ENCODE measurements at regions not wholly inside any gene's neighbourhood (a gene's known extent, or its start where the extent isn't known, plus 50 kb on each side); places are given as distances from the start of the nearest gene placed in this dataset.

DNA sequence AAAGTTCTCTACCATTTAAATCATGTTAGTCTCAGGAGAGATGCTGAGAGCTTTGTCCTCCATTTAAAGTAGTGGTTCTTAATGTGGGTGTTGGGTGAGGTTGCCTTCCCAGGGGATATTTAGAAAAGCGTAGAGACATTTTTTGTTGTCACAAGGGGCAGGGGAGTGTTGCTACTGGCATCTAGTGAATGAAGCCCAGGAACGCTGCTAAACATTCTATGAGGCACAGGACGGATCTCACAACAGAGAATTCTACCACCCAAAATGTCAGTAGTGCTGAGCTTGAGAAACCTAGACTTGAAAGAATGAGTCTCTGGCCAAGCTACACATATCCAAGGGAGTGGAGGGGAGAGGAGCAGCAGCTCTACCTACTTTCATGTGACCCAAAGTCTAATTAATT, 60.7 kb upstream of the CTNNB1 start:
- H3K9ac ChIP-seq (ENCODE audit: low read length), result no peak overlapping the region
- no peaks in the 10 kb centered on the region for H3K9me3 ChIP-seq (ENCODE audit: low read length)
- peaks cover 2% of the 10 kb centered on the region for H3K4me1 ChIP-seq (ENCODE audit: insufficient read depth, low read length)
- H3K36me3 ChIP-seq (ENCODE audit: insufficient read depth, low read length), result no peaks in the 10 kb centered on the region
- H3K27ac ChIP-seq (ENCODE audit: low read depth, low read length), result no peak overlapping the region
- H3K4me3 ChIP-seq (ENCODE audit: low read depth in 1 of 2, low read length in 2 of 2), result no peak overlapping the region
- no peaks in the 10 kb centered on the region for H3K27me3 ChIP-seq (ENCODE audit: control insufficient read depth in 1 of 2, insufficient read depth in 2 of 2, low read length in 2 of 2)

GRCh38 chr3:41140242-41140641, 59.1 kb upstream of the CTNNB1 start:
- H3K9ac ChIP-seq (ENCODE audit: low read length), result no peak overlapping the region
- no peak overlapping the region for H3K4me3 ChIP-seq (ENCODE audit: low read depth in 1 of 2, low read length in 2 of 2)
- H3K9me3 ChIP-seq (ENCODE audit: low read length), result no peaks in the 10 kb centered on the region
- H3K27me3 ChIP-seq (ENCODE audit: control insufficient read depth in 1 of 2, insufficient read depth in 2 of 2, low read length in 2 of 2), result no peaks in the 10 kb centered on the region
- H3K36me3 ChIP-seq (ENCODE audit: insufficient read depth, low read length), result no peaks in the 10 kb centered on the region
- no peak overlapping the region for H3K27ac ChIP-seq (ENCODE audit: low read depth, low read length)
- H3K4me1 ChIP-seq (ENCODE audit: insufficient read depth, low read length), result peaks cover 9% of the 10 kb centered on the region

GRCh38 chr3:41141433-41142167, 57.7 kb upstream of the CTNNB1 start:
- peaks cover 11% of the 10 kb centered on the region for H3K4me1 ChIP-seq (ENCODE audit: insufficient read depth, low read length)
- no peak overlapping the region for H3K4me3 ChIP-seq (ENCODE audit: low read depth in 1 of 2, low read length in 2 of 2)
- H3K9me3 ChIP-seq (ENCODE audit: low read length), result no peaks in the 10 kb centered on the region
- no peaks in the 10 kb centered on the region for H3K27me3 ChIP-seq (ENCODE audit: control insufficient read depth in 1 of 2, insufficient read depth in 2 of 2, low read length in 2 of 2)
- H3K27ac ChIP-seq (ENCODE audit: low read depth, low read length), result no peak overlapping the region
- H3K36me3 ChIP-seq (ENCODE audit: insufficient read depth, low read length), result no peaks in the 10 kb centered on the region
- no peak overlapping the region for H3K9ac ChIP-seq (ENCODE audit: low read length)

GRCh38 chr3:41143421-41144031, 55.8 kb upstream of the CTNNB1 start:
- Histone ChIP-seq H3K9ac (ENCODE audit: low read length) (no peak overlapping the region), H3K4me1 (ENCODE audit: insufficient read depth, low read length) (peaks cover 15% of the 10 kb centered on the region), H3K4me3 (ENCODE audit: low read depth in 1 of 2, low read length in 2 of 2) (no peak overlapping the region), H3K36me3 (ENCODE audit: insufficient read depth, low read length) (no peaks in the 10 kb centered on the region), H3K9me3 (ENCODE audit: low read length) (no peaks in the 10 kb centered on the region), H3K27ac (ENCODE audit: low read depth, low read length) (no peak overlapping the region), H3K27me3 (ENCODE audit: control insufficient read depth in 1 of 2, insufficient read depth in 2 of 2, low read length in 2 of 2) (no peaks in the 10 kb centered on the region)

DNA sequence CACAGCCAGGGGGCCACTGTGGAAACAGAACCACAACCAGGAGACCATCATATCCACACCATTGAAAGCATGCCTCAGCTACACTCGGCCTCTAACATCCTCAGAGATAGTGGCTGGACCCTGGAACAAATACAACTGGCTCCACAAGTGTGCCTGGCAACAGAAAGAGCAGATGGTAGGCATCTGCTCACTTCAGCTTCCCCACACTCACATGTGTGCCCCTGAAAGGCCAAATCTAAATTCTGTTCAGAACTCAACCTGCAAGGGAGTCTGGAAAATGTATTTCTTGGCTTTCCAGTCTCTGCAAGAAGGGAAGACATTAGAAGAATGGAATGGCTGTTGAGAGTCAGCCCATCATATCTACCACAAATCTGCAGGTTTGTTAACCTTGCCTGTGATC, 54.7 kb upstream of the CTNNB1 start:
- Histone ChIP-seq H3K9ac (ENCODE audit: low read length) (no peak overlapping the region), H3K27ac (ENCODE audit: low read depth, low read length) (no peak overlapping the region), H3K27me3 (ENCODE audit: control insufficient read depth in 1 of 2, insufficient read depth in 2 of 2, low read length in 2 of 2) (no peaks in the 10 kb centered on the region), H3K4me1 (ENCODE audit: insufficient read depth, low read length) (peaks cover 15% of the 10 kb centered on the region), H3K4me3 (ENCODE audit: low read depth in 1 of 2, low read length in 2 of 2) (no peak overlapping the region), H3K9me3 (ENCODE audit: low read length) (no peaks in the 10 kb centered on the region), H3K36me3 (ENCODE audit: insufficient read depth, low read length) (no peaks in the 10 kb centered on the region)

DNA sequence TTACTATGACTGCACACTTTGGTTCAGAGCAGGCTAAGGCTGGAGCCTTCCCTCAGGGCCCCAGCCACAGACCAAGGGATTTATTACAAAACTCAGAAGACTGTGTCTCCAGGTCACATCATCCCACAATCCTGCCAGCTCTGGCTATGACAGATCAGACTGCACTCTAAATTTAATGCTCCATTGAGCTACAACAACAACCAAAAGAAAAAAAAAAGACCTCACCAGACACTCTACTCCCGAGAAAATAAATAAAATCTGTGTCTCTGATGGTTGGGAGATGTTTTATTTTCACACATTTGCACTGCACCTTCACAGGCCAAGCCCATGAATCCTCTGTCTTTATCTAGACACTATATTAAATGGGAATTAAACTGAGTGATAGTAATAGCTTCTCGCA, 50.8 kb upstream of the CTNNB1 start:
- Histone ChIP-seq H3K36me3 (ENCODE audit: insufficient read depth, low read length) (no peaks in the 10 kb centered on the region), H3K9ac (ENCODE audit: low read length) (no peak overlapping the region), H3K4me3 (ENCODE audit: low read depth in 1 of 2, low read length in 2 of 2) (no peak overlapping the region), H3K9me3 (ENCODE audit: low read length) (no peaks in the 10 kb centered on the region), H3K27me3 (ENCODE audit: control insufficient read depth in 1 of 2, insufficient read depth in 2 of 2, low read length in 2 of 2) (no peaks in the 10 kb centered on the region), H3K27ac (ENCODE audit: low read depth, low read length) (no peak overlapping the region), H3K4me1 (ENCODE audit: insufficient read depth, low read length) (peaks cover 14% of the 10 kb centered on the region)

DNA sequence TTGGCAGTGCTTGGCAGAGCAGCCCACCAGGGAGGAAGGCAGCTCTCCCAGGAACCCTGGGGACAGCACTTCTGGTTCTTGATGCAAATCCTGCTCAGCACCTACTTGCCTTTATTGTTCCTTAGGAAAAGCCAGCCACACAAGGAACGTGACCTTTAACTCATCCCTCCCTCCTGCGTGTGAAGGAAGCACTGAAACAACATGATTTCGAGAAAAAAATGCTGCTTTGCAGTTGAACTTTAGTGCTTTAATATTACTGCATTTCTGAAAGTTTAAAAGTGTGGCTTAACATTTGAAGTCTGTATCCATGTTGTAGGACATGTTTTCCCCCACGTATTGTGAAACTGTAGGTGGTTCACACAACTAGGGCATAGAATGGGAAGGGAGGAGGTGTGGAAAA, 50.4 kb upstream of the CTNNB1 start:
- H3K4me3 ChIP-seq (ENCODE audit: low read depth in 1 of 2, low read length in 2 of 2), result no peak overlapping the region
- no peaks in the 10 kb centered on the region for H3K27me3 ChIP-seq (ENCODE audit: control insufficient read depth in 1 of 2, insufficient read depth in 2 of 2, low read length in 2 of 2)
- no peak overlapping the region for H3K9ac ChIP-seq (ENCODE audit: low read length)
- H3K27ac ChIP-seq (ENCODE audit: low read depth, low read length), result no peak overlapping the region
- no peaks in the 10 kb centered on the region for H3K9me3 ChIP-seq (ENCODE audit: low read length)
- H3K4me1 ChIP-seq (ENCODE audit: insufficient read depth, low read length), result peaks cover 9% of the 10 kb centered on the region
- H3K36me3 ChIP-seq (ENCODE audit: insufficient read depth, low read length), result no peaks in the 10 kb centered on the region
